NCI-H2227 (cell line): ENCODE measurements at regions not wholly inside any gene's neighbourhood (a gene's known extent, or its start where the extent isn't known, plus 50 kb on each side); places are given as distances from the start of the nearest gene placed in this dataset.
"Not testable (repeated sequence)": the region's sequence is repeated elsewhere in the genome, so short reads cannot be mapped to it uniquely, and the experiment has no call there.

ENCODE experiments used
- DNase-seq: peaks from one replicate; lab custom pipeline; 2025; ENCODE audit not compliant: unreplicated experiment; lab: John Stamatoyannopoulos, UW

GRCh38 chr12:127503996-127504395 is 763.0 kb upstream of the TMEM132C start:
- DNase-seq, result not testable (repeated sequence)

GRCh38 chr12:127504874-127505273 is 762.1 kb upstream of the TMEM132C start:
- no peak for DNase-seq

GRCh38 chr12:127507341-127507740 is 759.6 kb upstream of the TMEM132C start:
- DNase-seq, result no peak

- DNase-seq, result no peak
Measured at GRCh38 chr12:127509066-127509778, 757.7 kb upstream of the TMEM132C start.

GRCh38 chr12:127515941-127516340 is 751.0 kb upstream of the TMEM132C start:
- DNase-seq, result no peak

- no peak for DNase-seq
Measured at GRCh38 chr12:127516467-127516866, 750.5 kb upstream of the TMEM132C start.

- no peak for DNase-seq
Measured at GRCh38 chr12:127519779-127520178, 747.2 kb upstream of the TMEM132C start.

GRCh38 chr12:127526925-127527324 is 740.0 kb upstream of the TMEM132C start:
- DNase-seq, result no peak

- DNase-seq, result no peak
Measured at GRCh38 chr12:127528551-127528950, 738.4 kb upstream of the TMEM132C start.

GRCh38 chr12:127531542-127531941 is 735.4 kb upstream of the TMEM132C start:
- no peak for DNase-seq

- DNase-seq, result no peak
Measured at GRCh38 chr12:127533353-127533752, 733.6 kb upstream of the TMEM132C start.

GRCh38 chr12:127536833-127537428 is 730.0 kb upstream of the TMEM132C start:
- DNase-seq, result no peak

GRCh38 chr12:127538316-127538715 is 728.7 kb upstream of the TMEM132C start:
- no peak for DNase-seq

GRCh38 chr12:127539226-127539858 is 727.6 kb upstream of the TMEM132C start:
- DNase-seq, result no peak

GRCh38 chr12:127542391-127542790 is 724.6 kb upstream of the TMEM132C start:
- DNase-seq, result no peak

- DNase-seq, result no peak
Measured at GRCh38 chr12:127542931-127543330, 724.0 kb upstream of the TMEM132C start.

- no peak for DNase-seq
Measured at GRCh38 chr12:127546721-127547505, 720.1 kb upstream of the TMEM132C start.

- DNase-seq, result no peak
Measured at GRCh38 chr12:127548123-127548553, 718.8 kb upstream of the TMEM132C start.

GRCh38 chr12:127550271-127550670 is 716.7 kb upstream of the TMEM132C start:
- no peak for DNase-seq

GRCh38 chr12:127552838-127553237 is 714.1 kb upstream of the TMEM132C start:
- DNase-seq, result no peak

- DNase-seq, result no peak
Measured at GRCh38 chr12:127555071-127555470, 711.9 kb upstream of the TMEM132C start.
